GM21515 (cell line): ENCODE measurements at regions not wholly inside any gene's neighbourhood (a gene's known extent, or its start where the extent isn't known, plus 50 kb on each side); places are given as distances from the start of the nearest gene placed in this dataset.
"Not testable (repeated sequence)": the region's sequence is repeated elsewhere in the genome, so short reads cannot be mapped to it uniquely, and the experiment has no call there.

Experiments
- ATAC-seq: cut with Tn5 transposase; IDR thresholded peaks from one replicate; pipeline ENCODE4 v1.9.1; 2021; ENCODE audit not compliant: unreplicated experiment

GRCh38 chr7:25069900-25070443, 55.1 kb downstream of the CYCS start:
- ATAC-seq: no peak

GRCh38 chr7:25068502-25069213, 56.4 kb downstream of the CYCS start:
- no peak for ATAC-seq

GRCh38 chr7:25067726-25068501, 57.1 kb downstream of the CYCS start:
- no peak for ATAC-seq

DNA sequence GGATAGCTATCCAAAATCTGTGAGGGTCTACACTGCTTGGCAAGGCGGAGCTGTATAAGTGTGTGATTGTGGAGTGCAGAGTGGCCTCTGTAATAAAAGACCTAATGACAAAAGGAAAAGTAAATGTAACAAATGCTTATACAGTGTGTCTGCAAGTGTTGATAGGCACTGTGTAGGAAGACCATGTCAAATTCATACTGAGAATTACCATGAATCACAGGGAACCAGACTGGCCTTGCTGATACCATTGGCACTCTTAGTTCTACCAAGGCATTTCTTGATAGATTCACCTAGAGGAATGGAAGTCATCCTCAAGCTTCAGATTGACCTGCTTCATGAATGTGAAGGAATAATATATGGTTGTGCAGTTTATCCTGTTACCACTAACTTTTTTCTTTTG, 58.8 kb downstream of the CYCS start:
- ATAC-seq: no peak

- ATAC-seq: no peak
Measured at GRCh38 chr7:25062380-25062779, 62.7 kb downstream of the CYCS start.

DNA sequence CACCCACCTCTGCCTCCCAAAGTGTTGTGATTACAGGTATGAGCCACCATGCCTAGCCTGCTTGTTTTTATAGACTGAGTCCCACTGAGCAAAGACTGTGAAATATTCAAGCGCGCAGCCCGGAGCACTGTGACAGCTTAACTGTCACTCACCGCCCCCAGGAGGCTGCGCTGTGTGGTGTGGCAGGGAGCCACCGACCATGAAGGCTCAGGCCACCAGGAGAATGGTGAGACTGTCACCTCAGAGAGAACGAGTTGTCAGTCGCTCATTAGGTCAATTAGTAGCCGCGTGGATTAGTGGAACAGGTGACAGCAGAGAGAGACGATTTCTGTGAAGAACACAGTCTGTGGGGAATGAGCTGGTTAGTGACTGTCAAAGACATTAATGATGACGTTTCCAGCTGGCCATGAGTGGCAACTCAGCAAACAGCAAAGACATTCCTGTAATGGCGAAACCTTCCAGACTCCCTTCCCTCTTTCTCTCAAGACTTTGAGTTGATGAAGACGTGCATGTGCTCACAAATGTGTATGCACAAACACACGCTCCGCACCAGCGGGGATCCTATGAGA, 64.5 kb downstream of the CYCS start:
- ATAC-seq: no peak

GRCh38 chr7:25059576-25059975, 65.5 kb downstream of the CYCS start:
- ATAC-seq: no peak

DNA sequence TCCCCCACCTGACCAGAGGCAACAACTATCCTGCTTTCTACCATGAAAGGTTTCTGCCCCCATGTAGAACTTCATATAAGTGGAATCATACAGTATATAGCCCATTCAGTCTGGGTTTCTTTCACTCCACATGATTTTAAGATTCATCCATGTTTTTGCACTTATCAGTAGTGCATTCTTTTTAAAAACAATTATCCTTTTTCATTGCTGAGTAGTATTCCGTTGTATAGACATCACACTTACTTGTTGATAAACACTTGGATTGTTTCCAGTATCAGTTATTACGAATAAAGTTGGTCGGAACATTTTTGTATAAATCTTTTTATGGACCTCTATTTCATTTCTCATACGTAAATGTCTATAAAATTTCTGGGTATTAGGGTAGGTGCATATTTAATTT, 68.7 kb downstream of the CYCS start:
- ATAC-seq: no peak

- ATAC-seq: no peak
Measured at GRCh38 chr7:25055520-25056220, 69.4 kb downstream of the CYCS start.

DNA sequence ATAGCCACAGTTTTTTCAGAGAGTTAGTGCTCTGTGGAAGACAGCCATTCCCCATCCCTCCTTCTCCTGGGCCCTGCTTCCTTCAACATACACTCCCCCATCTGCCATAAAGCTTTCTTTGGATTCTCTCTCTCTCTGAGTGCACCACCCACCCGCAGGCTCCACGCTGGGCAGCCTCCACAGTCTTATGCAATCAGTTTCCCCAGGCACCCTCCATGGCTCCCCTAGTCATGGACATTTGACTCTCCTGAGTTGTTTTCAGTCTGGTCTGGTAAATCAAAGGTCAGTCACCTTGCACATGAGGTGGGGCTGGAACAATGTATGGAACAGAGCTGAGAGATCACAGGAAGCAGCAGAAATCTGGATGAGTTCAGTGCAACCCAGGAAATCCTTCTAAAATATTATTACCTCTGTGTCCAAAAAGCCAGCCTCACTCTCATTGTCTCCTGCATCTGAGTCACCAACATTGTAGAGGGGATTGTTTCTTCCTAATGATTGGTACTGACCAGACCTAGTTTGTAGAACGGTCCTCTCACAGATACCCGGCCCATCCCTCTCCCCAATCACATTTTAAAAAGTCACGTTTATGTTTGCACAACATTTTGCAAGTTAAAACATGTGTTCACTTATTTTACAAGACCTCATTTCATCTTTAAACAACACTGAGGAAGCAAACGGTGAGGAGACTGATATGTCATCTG, 70.1 kb downstream of the CYCS start:
- no peak for ATAC-seq

DNA sequence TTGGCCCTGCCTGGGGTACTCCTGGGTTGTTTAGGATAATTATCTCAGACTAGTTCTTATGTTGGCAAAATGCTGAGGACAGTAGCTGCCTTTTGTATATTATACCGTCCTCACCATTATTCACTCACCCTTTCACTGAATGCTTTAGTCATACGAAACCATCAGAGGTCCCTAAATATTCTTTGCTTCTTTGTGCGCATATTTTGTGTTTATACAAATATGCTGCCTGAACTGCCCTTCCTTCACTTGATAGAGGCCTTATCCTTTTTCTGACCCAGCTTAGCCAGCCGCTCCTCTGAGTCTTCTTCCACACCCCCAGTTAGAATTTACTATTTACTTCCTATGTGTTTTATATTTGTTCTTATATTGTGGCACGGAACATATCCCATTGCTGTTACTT, 70.2 kb upstream of the OSBPL3 start:
- ATAC-seq: no peak

DNA sequence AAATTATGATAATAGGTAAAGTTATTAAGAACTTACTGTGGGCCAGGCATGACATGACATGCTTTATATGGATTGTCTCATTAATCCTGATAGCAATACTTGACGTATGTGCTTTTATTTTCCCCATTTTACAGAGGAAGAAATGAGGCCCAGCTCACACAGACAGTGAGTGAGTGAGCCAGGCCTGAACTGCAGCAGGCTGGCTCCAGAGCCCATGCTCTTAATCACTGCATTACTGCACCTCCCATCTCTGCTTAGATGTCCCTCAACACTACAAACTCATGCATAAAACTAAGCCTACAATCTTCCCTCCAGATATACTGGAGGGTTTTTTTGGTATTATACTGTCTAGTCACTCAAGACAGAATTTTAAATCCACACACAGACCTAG, 68.5 kb upstream of the OSBPL3 start:
- no peak for ATAC-seq

- not testable (repeated sequence) for ATAC-seq
Measured at GRCh38 chr7:25047571-25048443, 67.8 kb upstream of the OSBPL3 start.

- no peak for ATAC-seq
Measured at GRCh38 chr7:25037325-25037724, 57.3 kb upstream of the OSBPL3 start.

DNA sequence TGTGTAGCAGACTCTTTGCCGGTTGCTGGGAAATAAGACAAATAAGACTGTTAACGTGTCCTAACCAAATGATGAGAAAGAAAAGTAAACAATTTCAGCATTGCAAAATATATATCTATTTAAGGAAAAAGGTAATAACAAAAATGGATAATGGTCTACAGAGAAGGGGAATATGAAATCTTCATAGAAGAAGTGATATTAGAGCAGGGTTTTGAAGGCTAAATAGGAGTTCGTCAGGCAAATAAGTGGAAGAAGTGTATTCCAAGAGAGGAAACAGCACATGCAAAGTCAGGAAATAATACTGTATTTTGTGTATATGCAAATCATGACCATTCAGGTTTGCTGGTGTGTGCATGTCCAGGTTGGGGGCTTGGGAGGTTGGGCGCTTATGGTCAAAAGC, 55.3 kb upstream of the OSBPL3 start:
- ATAC-seq: no peak

DNA sequence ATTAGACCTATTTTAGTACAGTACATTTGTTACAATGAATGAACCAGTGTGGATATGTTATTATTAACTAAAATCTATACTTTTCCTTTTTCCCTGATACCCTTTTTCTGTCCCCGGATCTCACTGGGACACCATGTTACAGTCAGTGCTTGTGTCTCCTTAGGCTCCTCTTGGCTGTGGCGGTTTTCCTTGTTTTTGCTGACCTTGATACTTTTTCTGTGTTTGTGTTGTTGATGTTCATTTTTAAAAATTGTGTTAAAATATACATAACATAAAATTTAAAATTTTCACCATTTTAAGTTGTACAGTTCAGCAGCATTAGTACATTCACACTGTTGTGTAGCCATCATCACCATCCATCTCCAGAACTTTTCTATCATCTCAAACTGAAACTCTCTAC, 54.2 kb upstream of the OSBPL3 start:
- ATAC-seq: no peak

- ATAC-seq: no peak
Measured at GRCh38 chr7:25032774-25033743, 53.1 kb upstream of the OSBPL3 start.

- ATAC-seq: peak; percentile 42
Measured at GRCh38 chr7:25031432-25031831, 51.5 kb upstream of the OSBPL3 start.

- ATAC-seq: peak; percentile 92
Measured at GRCh38 chr7:25031007-25031406, 51.0 kb upstream of the OSBPL3 start.
